ENCODE measurements at regions not wholly inside any gene's neighbourhood (a gene's known extent, or its start where the extent isn't known, plus 50 kb on each side); places are given as distances from the start of the nearest gene placed in this dataset.
"Not testable (repeated sequence)": the region's sequence is repeated elsewhere in the genome, so short reads cannot be mapped to it uniquely, and the experiment has no call there.

- no peak for DNase-seq
These were observed 209.2 kb upstream of the DCC start for GRCh38 chr18:52130624-52131301.

- DNase-seq, result no peak
These were observed 208.2 kb upstream of the DCC start for GRCh38 chr18:52131845-52132244.

- DNase-seq, result no peak
These were observed 203.5 kb upstream of the DCC start for GRCh38 chr18:52136532-52136931.

GRCh38 chr18:52140986-52141385 is 199.0 kb upstream of the DCC start:
- DNase-seq, result no peak

- DNase-seq, result no peak
These were observed 189.9 kb upstream of the DCC start for GRCh38 chr18:52150050-52150449.

GRCh38 chr18:52152036-52152435 is 188.0 kb upstream of the DCC start:
- DNase-seq, result no peak

- no peak for DNase-seq
These were observed 183.8 kb upstream of the DCC start for GRCh38 chr18:52156166-52156565.

GRCh38 chr18:52160636-52161035 is 179.4 kb upstream of the DCC start:
- no peak for DNase-seq

- no peak for DNase-seq
These were observed 176.5 kb upstream of the DCC start for GRCh38 chr18:52163478-52163877.

- not testable (repeated sequence) for DNase-seq
These were observed 171.9 kb upstream of the DCC start for GRCh38 chr18:52168131-52168530.

GRCh38 chr18:52174220-52174619 is 165.8 kb upstream of the DCC start:
- DNase-seq, result no peak

GRCh38 chr18:52175406-52175805 is 164.6 kb upstream of the DCC start:
- no peak for DNase-seq

GRCh38 chr18:52183107-52183506 is 156.9 kb upstream of the DCC start:
- DNase-seq, result no peak

GRCh38 chr18:52190195-52190594 is 149.8 kb upstream of the DCC start:
- DNase-seq, result no peak

GRCh38 chr18:52190631-52191030 is 149.4 kb upstream of the DCC start:
- no peak for DNase-seq

GRCh38 chr18:52200406-52200805 is 139.6 kb upstream of the DCC start:
- no peak for DNase-seq

- no peak for DNase-seq
These were observed 138.9 kb upstream of the DCC start for GRCh38 chr18:52200921-52201663.

GRCh38 chr18:52208646-52209045 is 131.4 kb upstream of the DCC start:
- DNase-seq, result no peak

- no peak for DNase-seq
These were observed 123.9 kb upstream of the DCC start for GRCh38 chr18:52216109-52216508.

GRCh38 chr18:52216666-52217065 is 123.3 kb upstream of the DCC start:
- no peak for DNase-seq

- DNase-seq, result no peak
These were observed 120.9 kb upstream of the DCC start for GRCh38 chr18:52219102-52219501.

- DNase-seq, result no peak
These were observed 119.9 kb upstream of the DCC start for GRCh38 chr18:52220062-52220591.

GRCh38 chr18:52222211-52222610 is 117.8 kb upstream of the DCC start:
- DNase-seq, result no peak

- no peak for DNase-seq
These were observed 112.5 kb upstream of the DCC start for GRCh38 chr18:52227536-52227935.
